ENCODE measurements at regions not wholly inside any gene's neighbourhood (a gene's known extent, or its start where the extent isn't known, plus 50 kb on each side); places are given as distances from the start of the nearest gene placed in this dataset.

GRCh38 chr9:117612317-117612716 lies 91.9 kb upstream of the TLR4 start:
- H3K36me3 Mint-ChIP-seq (ENCODE audit: unreplicated experiment), result peaks cover 4% of the 10 kb centered on the region
- no peaks in the 10 kb centered on the region for H3K9me3 Mint-ChIP-seq (ENCODE audit: unreplicated experiment)
- no peaks in the 10 kb centered on the region for H3K27me3 Mint-ChIP-seq (ENCODE audit: unreplicated experiment)
- H3K27ac Mint-ChIP-seq (ENCODE audit: unreplicated experiment), result no peak overlapping the region
- H3K4me3 Mint-ChIP-seq (ENCODE audit: unreplicated experiment), result no peak overlapping the region
- DNase-seq, result no peak
- TF ChIP-seq CTCF (IDR thresholded peaks at IDR 0.05; ENCODE audit: partially characterized antibody, unreplicated experiment), result no peak
- peaks cover 7% of the 10 kb centered on the region for H3K4me1 Mint-ChIP-seq (ENCODE audit: low read depth, unreplicated experiment)

- Mint-ChIP-seq H3K4me1 (ENCODE audit: low read depth, unreplicated experiment) (no peaks in the 10 kb centered on the region), H3K27me3 (ENCODE audit: unreplicated experiment) (peaks cover 2% of the 10 kb centered on the region), H3K36me3 (ENCODE audit: unreplicated experiment) (peaks cover 22% of the 10 kb centered on the region), H3K27ac (ENCODE audit: unreplicated experiment) (no peak overlapping the region), H3K4me3 (ENCODE audit: unreplicated experiment) (no peak overlapping the region), H3K9me3 (ENCODE audit: unreplicated experiment) (no peaks in the 10 kb centered on the region)
- DNase-seq, result no peak
- TF ChIP-seq CTCF (IDR thresholded peaks at IDR 0.05; ENCODE audit: partially characterized antibody, unreplicated experiment), result no peak
Measured at GRCh38 chr9:117597977-117598376, 106.2 kb upstream of the TLR4 start.

- DNase-seq, result no peak
- no peaks in the 10 kb centered on the region for H3K9me3 Mint-ChIP-seq (ENCODE audit: unreplicated experiment)
- H3K4me3 Mint-ChIP-seq (ENCODE audit: unreplicated experiment), result no peak overlapping the region
- H3K27me3 Mint-ChIP-seq (ENCODE audit: unreplicated experiment), result peaks cover 2% of the 10 kb centered on the region
- H3K27ac Mint-ChIP-seq (ENCODE audit: unreplicated experiment), result no peak overlapping the region
- H3K36me3 Mint-ChIP-seq (ENCODE audit: unreplicated experiment), result peaks cover 22% of the 10 kb centered on the region
- TF ChIP-seq CTCF (IDR thresholded peaks at IDR 0.05; ENCODE audit: partially characterized antibody, unreplicated experiment), result no peak
- H3K4me1 Mint-ChIP-seq (ENCODE audit: low read depth, unreplicated experiment), result no peaks in the 10 kb centered on the region
Measured at GRCh38 chr9:117596678-117597077, 107.5 kb upstream of the TLR4 start.

GRCh38 chr9:117595650-117596049 lies 108.6 kb upstream of the TLR4 start:
- H3K27ac Mint-ChIP-seq (ENCODE audit: unreplicated experiment), result no peak overlapping the region
- H3K9me3 Mint-ChIP-seq (ENCODE audit: unreplicated experiment), result no peaks in the 10 kb centered on the region
- TF ChIP-seq CTCF (IDR thresholded peaks at IDR 0.05; ENCODE audit: partially characterized antibody, unreplicated experiment), result no peak
- H3K4me3 Mint-ChIP-seq (ENCODE audit: unreplicated experiment), result no peak overlapping the region
- H3K4me1 Mint-ChIP-seq (ENCODE audit: low read depth, unreplicated experiment), result no peaks in the 10 kb centered on the region
- H3K36me3 Mint-ChIP-seq (ENCODE audit: unreplicated experiment), result peaks cover 12% of the 10 kb centered on the region
- DNase-seq, result no peak
- no peaks in the 10 kb centered on the region for H3K27me3 Mint-ChIP-seq (ENCODE audit: unreplicated experiment)

- Mint-ChIP-seq H3K27me3 (ENCODE audit: unreplicated experiment) (no peaks in the 10 kb centered on the region), H3K36me3 (ENCODE audit: unreplicated experiment) (no peaks in the 10 kb centered on the region), H3K4me3 (ENCODE audit: unreplicated experiment) (no peak overlapping the region), H3K4me1 (ENCODE audit: low read depth, unreplicated experiment) (peaks cover 4% of the 10 kb centered on the region), H3K9me3 (ENCODE audit: unreplicated experiment) (no peaks in the 10 kb centered on the region), H3K27ac (ENCODE audit: unreplicated experiment) (no peak overlapping the region)
- no peak for TF ChIP-seq CTCF (IDR thresholded peaks at IDR 0.05; ENCODE audit: partially characterized antibody, unreplicated experiment)
- no peak for DNase-seq
Measured at GRCh38 chr9:117587263-117587662, 116.9 kb upstream of the TLR4 start.

All from glutamatergic neuron (in vitro differentiated cells).